HG02588 (cell line): ENCODE measurements at regions not wholly inside any gene's neighbourhood (a gene's known extent, or its start where the extent isn't known, plus 50 kb on each side); places are given as distances from the start of the nearest gene placed in this dataset.

Experiments used
- ATAC-seq: cut with Tn5 transposase; IDR thresholded peaks from one replicate; pipeline ENCODE4 v1.9.1; 2021; ENCODE audit warnings: mild to moderate bottlenecking, moderate library complexity; ENCODE audit not compliant: unreplicated experiment

DNA sequence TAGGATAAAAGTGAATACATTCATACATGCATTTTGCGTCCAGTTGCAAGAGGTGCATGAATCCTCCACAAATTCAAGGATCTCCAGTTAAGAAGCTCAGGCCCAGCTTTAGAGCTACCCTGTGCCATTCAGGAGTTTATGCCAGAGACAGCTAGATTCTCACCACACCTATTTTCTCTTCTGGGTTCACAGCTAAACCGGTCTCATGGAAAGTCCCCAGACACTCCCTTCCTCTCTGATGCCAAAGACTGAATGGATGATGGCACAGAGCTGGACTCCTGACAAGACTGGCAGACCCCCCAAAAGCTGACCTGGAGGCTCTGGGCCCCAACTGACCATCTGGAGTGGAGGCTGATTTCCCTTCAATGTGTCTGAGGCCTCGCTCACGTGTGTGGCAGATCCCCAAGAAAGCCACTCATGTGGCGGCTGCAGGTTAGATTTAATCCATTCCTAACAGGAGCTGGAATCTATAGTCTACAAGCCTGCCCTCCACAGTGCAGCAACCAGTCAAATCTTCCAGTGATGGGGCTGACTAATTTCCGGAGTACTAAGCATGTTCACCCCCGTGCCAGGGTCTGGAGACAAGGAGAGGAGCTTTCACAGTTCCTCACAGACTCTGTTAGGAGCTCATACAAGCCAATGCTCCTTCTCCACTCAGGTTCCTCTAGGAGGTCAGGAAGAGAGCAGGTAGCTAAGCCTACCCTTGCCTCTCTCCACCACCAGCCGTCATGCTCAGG lies 257.1 kb downstream of the BCL11A start:
- ATAC-seq: no peak

DNA sequence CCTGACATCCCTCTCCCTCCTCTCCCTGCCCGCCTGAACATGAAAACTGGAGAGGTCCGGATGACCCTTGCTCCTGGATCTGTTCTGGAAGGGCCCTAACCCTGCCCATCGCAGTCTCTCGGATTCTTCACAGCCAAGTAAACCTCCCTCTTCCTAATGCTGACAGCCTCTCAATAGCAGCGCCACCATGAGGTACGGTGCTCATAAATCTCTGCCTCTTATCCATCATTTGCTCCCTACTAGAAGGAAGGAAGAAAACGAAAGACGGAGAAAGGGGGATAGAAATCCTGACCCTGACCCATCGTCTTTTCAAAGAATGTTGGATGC lies 257.9 kb downstream of the BCL11A start:
- no peak for ATAC-seq

DNA sequence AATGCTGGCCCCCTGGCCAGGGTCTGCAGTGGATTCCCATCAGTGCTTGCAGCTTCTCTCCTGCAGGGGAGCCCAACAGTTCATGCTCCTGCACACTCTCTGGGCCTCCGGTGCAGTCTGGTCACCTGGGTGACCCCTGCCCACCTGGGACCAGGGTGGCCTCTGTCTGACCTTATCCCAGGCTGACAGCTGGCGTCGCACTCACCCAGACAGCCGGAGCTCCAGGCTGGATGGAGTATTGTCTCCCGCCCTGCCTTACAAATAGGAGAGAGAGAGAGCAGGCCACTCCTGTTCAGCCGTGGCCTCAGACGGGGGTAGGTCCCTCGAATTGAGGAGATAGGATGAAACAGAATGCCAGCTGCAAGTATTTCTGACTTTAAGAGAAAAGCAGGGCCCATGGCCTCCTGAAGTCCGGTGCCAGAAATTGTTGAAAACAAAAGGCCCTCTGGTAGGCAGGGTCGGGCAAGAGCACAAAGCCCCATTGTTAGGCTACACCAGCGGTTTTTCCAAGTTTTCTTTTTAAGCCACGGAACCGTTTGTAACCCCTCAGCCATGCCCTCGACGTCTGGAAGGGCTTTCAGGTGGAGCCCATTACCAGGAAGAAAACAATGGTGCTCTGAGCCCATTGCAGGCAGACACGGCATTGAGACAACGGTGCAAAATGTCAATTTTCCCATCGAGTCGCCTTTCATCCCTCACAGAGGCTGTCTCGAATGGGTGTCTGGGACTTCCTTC lies 258.4 kb downstream of the BCL11A start:
- ATAC-seq: no peak

- ATAC-seq: no peak
Observed at GRCh38 chr2:60292242-60292641, 261.2 kb downstream of the BCL11A start.

GRCh38 chr2:60290509-60290908 lies 262.9 kb downstream of the BCL11A start:
- no peak for ATAC-seq

- no peak for ATAC-seq
Observed at GRCh38 chr2:60285626-60286316, 267.7 kb downstream of the BCL11A start.

- ATAC-seq: no peak
Observed at GRCh38 chr2:60283626-60284025, 269.8 kb downstream of the BCL11A start.

GRCh38 chr2:60282886-60283285 lies 270.6 kb downstream of the BCL11A start:
- no peak for ATAC-seq

GRCh38 chr2:60281730-60282129 lies 271.7 kb downstream of the BCL11A start:
- no peak for ATAC-seq

DNA sequence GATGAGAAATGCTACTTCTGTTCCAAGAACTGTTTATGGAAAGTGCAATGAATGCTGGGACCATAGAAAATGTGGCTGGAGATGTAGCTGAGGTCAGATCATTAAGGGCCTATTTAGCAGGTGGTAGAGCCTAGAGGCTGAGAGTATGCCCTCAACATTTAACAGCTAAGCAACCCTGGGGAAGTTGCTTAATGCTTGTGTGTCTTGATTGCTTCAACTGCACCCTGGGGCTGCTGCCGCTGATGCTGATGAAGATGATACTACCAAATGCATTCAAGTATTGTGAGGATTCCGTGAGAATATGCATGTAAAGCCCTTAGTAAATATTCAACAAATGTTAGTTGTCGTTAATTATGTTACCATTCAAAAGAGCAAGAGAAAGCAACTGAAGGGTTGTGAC lies 273.2 kb downstream of the BCL11A start:
- ATAC-seq: no peak

DNA sequence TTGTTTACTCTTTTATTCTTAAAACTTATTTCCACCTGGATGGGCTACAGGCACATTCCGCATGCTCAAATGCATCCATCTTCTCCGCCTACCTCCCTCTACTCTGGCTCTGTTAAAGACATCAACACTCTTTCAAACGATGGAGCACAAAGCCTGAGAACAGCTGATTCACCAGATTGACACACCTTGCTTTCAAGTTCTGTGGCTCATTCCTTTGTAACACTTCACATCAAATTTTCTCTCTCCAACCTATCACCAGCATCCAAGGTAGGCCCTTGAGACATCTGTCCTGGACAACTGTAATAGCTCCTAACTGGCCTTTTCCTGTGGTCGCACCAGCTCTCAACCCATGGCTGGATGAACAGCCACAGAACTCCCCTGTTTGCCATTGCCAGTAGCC lies 274.5 kb downstream of the BCL11A start:
- ATAC-seq: no peak

GRCh38 chr2:60275958-60276357 lies 277.5 kb downstream of the BCL11A start:
- ATAC-seq: no peak

DNA sequence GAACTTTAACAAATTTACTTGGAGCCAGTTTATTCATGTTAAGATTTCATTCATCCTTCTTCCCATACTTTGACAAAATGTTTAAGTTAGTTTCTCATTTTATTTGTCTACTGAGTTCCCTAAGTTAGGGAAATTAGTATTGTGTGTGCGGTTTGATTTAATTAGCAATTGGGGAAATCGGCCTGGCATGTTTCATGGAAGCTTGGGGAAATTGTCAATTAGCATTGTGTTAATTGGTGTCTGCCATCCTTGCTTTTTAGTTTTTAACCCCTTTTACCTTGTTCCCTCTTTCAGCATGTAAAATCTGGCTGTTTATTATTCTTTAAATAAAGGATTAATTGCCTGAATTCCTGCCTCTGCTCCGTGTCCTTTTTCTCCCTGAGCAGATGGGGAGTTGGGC lies 279.6 kb downstream of the BCL11A start:
- no peak for ATAC-seq

- ATAC-seq: no peak
Observed at GRCh38 chr2:60271713-60272112, 281.7 kb downstream of the BCL11A start.

- no peak for ATAC-seq
Observed at GRCh38 chr2:60271131-60271530, 282.3 kb downstream of the BCL11A start.

- ATAC-seq: no peak
Observed at GRCh38 chr2:60268661-60269060, 284.8 kb downstream of the BCL11A start.

DNA sequence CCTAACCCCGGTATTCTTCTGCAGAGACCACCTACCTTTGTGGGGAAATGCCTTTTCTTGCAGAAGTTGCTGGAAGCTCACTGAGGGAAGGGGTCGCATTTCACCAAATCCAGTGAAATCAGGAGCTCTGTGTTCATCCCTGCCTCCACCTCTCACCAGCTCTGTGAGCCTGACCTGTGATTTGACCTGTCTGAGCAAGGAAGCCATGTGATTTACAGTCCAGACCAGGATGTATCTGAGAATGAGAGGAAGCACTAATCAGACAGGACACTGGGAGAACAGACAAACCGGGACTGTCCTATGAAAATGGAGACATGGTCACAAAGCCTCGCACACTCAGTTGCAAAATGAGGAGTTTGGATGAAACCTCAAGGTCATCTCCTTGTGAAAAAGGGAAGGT lies 285.4 kb downstream of the BCL11A start:
- ATAC-seq: no peak

DNA sequence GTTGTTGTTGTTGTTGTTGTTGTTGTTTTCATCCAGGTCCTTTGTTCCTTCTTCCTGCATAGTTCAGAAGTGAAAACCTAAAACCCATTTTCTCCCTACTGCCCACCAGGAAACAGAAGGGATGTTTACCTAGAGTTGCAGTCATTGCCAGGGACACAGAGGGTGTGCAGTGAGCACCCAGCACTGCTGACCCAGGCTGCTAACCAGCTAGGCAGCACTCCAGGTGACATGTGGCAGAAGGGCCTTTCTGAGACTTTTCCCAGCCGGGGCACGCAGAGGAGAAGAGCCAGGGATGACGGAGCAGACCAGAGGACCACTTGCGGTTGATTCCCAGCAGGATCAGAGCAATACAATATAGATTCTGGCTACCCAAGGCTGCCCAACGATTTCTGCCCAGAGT lies 286.3 kb downstream of the BCL11A start:
- ATAC-seq: no peak

GRCh38 chr2:60262178-60262577 lies 291.3 kb downstream of the BCL11A start:
- ATAC-seq: no peak

- no peak for ATAC-seq
Observed at GRCh38 chr2:60260639-60261296, 292.7 kb downstream of the BCL11A start.

GRCh38 chr2:60259781-60260180 lies 293.7 kb downstream of the BCL11A start:
- no peak for ATAC-seq
